GM19372 (cell line): ENCODE measurements at regions not wholly inside any gene's neighbourhood (a gene's known extent, or its start where the extent isn't known, plus 50 kb on each side); places are given as distances from the start of the nearest gene placed in this dataset.
A peak's percentile ranks its signal among the peaks of the same experiment; 100 is the strongest.

Experiments
- ATAC-seq: cut with Tn5 transposase; IDR thresholded peaks from one replicate; pipeline ENCODE4 v1.9.1; 2021; ENCODE audit warnings: mild to moderate bottlenecking, low read depth, moderate library complexity; ENCODE audit not compliant: unreplicated experiment

DNA sequence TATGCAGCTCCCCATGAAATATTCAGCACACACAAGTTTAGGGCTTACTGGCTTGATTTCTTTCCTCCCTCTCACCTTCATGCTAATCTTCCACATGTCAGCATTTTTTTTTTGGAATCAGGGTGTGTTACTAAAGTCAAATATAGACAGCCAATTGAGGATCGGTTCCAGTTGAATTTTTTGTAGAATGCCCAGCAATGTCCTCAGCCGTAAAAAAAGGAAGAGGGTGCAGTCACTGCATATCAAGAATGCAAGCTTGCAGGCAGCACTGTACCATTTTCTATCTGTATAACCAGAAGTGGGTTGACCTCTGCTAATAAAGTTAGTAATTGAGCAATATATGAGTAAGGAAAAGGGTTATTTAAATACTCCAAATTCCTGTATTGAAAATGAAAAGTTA is 51.4 kb upstream of the CHMP2B start:
- ATAC-seq: no peak

DNA sequence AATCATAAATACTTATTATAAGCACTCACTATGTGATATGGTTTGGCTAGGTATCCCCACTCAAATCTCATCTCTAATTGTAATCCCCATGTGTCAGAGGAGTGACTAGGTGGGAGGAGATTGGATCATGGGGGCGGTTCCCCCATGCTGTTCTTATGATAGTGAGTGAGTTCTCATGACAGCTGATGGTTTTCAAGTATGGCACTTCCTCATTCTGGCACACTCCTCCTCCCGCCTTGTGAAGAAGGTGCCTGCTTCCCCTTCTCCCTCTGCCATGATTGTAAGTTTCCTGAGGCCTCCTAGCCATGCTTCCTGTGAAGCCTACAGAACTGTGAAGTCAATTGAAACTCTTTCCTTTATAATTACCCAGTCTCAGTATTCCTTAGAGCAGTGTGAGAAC is 53.3 kb upstream of the CHMP2B start:
- no peak for ATAC-seq

DNA sequence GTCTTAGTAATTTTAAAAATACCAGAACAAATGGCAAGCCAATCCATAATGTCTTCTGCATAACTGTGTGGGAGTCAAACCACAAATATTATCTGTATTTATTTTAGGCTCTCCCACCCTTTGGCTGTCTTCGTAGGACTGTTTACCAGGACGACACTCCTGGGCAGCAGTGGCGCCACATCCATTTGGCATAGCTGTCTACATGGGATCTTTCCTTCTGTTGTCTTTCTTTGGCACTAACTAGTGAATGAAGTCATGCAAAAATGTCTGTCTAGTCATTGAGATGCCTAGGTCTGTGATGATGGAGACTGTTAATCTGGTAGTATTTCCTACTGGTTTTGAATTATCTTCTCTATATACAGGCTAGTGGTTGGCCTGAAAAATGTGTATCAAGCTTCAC is 54.0 kb upstream of the CHMP2B start:
- no peak for ATAC-seq

DNA sequence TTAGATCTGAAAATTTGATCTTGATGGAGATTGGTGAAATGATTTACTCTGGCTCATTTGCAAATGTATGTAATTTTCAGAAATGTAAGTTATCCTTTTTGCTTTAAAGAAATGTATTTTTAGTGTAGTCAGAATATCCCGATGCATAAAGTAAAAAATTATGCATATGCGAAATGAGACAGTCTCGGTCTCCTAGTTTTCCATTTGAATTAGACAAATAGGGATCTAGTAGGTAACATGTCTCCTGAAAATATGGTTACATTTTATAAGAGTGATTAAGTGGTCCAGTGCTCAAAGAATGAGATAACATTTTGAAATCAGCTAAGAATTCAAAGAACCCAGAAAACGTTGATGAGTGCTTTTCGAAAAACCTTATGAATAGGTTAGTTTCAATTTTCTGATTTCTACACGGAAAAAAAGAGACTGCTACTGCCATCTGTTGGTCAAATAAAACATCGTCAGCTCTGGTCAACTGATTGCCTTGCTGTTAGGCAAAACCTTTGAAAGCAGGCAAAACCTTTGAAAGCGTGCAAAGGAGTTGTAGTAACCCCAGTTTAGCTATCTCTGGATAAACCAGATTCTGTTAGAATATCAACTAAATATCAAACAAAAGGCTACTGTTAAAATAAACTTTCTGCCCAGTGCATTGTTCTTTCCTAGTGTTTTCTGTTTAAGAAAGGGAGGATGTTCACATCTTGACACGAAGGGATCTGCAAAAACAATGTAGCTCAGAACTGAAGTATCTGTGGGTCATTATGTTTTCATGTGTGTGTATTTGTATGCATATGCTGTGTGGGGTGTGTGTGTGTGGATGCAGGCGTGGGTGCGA is 59.3 kb upstream of the CHMP2B start:
- ATAC-seq: peak; percentile 87

DNA sequence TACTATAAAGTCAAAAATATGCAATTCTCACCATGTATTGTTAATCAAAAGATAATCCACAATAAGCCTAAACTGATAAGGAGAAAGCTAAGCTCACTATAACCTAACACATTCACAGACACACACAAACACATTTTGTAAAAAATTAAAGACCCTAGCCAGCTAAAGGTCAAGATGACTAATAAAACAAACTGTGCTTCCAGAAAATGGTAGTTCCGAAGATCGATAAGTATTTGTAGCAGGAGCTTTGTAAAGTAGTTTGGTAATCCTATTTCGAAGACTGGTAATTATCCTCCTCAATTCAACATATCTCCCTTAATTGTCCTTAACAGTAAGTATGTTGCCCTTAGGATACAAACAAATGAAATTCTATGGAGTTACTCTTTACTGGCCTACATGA is 62.9 kb upstream of the CHMP2B start:
- no peak for ATAC-seq

DNA sequence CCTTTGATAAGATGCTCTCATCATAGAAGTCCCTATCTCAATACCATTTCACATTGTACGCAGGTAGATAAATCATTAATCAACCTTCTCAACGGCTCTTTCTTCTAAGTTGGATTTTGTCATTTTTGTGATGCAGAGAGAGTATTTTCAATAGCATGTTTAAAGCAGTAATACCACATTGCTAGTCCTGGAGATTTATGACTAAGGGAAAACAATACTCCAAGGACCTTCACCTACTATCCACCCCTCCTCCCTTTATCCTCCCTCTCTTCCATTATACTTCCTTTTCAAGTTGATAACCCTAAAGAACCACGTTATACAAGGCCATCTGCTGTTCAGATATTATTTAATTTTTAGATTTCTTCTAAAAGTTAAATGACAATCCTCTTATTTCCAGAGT is 65.3 kb upstream of the CHMP2B start:
- no peak for ATAC-seq

DNA sequence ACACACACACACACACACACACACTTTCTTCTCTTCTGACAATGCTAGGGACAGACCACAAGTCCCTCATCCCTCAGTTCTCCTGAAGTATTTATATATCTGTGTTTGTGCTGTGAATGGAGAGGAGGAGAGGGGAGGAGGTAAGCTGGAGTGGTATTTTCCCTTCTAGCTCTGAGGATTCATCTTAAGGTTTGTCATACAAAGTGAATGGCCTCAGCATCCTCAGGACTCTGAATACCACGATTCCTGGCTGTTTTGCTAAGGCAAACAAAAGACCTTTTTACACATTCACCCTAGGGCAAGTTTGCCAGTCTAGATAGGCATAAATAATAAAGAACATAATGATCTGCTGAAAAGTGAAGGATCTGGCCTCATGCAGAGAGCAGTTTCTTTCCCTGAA is 65.7 kb upstream of the CHMP2B start:
- ATAC-seq: no peak

DNA sequence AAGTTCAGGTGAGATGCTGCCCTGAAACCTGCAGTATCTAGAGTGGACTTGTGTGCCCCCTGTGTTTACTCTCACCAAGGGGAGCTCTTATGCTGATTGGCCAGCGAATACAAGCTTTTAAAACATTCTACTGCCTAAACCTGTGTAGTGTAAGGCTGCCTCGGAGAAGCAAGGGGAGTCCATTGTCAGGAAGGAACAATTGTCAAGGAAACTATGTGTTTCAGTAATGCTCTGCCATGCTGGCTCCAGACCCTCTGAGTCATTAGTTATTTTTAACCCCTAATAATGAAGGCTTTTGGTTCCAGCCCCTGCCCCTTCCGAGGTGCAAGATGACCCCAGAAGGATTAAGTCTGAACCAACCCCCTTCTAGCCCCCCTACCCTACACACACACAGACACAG is 66.1 kb upstream of the CHMP2B start:
- ATAC-seq: no peak

DNA sequence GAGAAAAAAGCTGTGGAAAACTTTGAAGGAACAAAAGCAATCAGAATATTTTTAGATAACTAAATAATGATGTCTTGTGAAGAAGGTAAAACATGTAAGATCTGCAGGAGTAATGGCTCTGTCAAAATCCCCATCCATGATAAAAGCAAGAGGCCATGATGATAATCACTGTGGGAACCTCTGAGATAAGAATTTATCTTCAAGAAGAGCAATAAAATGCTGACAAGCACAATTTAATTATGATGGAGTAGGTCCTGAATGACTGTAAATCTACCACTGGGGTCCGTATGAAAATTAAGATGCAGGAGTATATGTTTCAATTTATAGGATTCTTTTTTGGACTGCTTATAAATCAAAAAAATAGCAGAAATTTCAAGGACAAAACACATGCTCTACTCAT is 68.3 kb upstream of the CHMP2B start:
- no peak for ATAC-seq

DNA sequence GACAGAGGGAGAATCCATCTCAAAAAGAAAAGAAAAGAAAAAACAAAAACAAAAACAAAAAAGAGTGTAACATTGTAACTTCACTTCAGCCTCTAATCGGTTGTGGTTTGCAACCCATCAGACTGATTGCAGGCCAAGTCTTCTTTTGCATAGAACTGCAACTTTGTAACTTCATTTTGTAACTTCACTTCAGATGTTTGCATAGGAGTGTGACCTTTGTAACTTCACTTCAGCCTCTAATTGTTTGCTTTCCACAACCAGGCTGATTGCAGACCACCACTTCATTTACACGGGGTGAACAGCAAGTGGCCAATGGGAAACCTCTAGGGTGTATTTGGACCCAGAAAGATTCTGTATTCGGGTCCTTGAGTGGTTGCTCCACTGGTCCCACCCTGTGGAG is 79.1 kb upstream of the CHMP2B start:
- no peak for ATAC-seq

DNA sequence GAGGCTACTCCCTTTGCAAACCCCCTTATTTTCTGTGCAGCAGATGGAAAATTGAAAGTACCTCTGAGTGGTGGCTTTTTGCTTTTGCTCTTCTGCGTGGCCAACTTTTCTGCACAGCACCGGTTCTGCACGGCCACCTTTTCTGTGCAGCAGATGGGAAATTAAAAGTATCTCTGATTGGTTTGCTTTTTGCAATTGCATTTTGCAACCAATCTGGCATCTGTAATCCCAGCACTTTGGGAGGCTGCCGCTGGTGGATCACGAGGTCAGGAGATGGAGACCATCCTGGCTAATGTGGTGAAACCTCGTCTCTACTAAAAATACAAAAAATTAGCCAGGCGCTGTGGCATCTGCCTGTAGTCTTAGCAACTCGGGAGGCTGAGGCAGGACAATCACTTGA is 79.5 kb upstream of the CHMP2B start:
- ATAC-seq: no peak

DNA sequence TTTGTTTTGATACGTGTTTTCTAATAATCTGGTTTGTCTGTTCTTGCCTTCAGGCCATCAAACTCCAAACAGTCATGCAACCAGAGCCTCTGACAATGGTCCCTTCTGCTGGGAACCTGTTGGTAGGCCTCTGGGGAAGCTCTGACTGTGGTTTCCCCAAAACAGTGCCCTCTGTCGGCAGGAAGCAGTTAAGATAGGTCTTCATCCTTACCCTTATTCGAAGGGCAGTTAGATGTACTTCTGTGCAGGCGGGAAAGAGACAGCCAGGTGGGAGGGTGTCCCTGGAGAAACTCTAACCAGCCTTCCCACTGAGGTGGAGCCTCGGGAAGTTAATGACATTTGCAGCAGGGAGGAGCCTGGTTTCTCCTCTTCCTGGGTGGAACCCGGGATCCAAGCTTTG is 81.6 kb upstream of the CHMP2B start:
- no peak for ATAC-seq

DNA sequence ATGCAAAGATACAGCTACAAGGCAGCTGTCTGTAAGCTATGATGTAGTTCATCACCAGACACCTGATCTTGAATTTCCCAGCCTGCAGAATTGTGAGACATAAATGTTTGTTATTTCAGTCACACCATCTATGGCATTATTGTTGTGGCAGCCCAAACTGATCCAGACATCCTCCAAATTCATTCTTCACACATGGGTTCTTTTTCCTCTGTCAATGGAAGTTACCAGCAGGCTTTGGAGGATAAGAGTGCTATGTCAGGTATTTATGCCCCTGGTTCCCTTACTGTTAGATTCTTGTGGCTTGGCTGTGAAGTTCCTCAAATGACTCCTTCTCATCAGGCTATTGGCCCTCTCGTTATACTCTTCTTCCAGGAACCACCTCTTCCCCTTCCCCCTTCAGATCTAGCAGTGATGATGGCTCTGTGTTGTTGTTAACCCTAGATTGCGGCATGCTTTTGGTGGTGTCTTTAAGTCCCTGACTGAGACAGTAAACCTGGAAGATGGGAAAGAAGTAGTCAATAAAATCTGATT is 91.0 kb upstream of the CHMP2B start:
- ATAC-seq: no peak

DNA sequence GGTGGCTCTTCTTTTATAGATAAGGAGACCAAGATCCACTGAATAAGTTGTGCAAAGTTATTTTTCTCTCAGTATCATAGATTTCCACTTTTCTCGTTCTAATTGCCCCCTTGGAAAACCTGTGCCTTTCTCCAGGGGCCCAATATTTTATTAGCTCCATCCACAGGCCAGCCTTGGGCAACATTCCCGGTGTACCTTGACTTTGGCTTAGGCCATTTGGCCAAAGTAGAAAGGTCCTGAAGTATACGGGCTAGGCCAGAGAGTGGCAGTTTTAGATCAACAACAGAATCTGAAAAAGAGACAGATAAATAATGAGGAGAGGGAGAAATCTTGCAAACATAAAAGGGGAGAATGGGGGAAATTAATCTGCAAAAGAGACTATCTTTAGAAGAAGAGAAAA is 91.7 kb upstream of the CHMP2B start:
- ATAC-seq: no peak

DNA sequence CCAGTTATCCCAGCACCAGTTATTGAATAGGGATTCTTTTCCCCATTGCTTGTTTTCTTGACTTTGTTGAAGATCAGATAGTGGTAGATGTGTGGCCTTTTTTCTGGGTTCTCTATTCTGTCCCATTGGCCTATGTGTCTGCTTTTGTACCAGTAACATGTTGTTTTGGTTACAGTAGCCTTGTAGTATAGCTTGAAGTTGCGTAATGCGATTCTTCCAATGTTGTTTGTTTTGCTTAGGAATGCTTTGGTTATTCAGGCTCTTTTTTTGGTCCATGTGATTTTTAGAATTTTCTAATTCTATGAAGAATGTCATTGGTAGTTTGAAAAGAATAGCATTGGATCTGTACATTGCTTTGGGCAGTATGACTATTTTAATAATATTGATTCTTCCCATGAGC is 94.3 kb upstream of the CHMP2B start:
- no peak for ATAC-seq

DNA sequence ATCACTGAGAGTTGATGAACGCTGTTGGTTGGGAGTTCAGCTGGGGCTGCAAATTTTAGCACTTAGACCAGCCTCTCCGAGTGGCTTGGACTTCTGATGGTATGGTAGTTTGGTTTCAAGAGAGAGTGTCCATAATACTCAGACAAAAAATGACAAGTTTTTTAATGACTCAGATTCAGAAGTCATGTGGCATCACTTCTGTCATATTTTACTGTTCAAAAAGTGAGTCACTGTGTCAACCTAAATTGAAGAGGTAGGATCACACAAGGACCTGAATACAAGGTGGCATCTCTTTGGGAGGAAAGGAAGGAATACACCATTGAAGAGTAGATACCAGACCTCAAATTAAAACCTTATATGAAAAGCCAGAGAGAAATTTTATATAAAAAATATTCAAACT is 99.1 kb upstream of the CHMP2B start:
- ATAC-seq: no peak

DNA sequence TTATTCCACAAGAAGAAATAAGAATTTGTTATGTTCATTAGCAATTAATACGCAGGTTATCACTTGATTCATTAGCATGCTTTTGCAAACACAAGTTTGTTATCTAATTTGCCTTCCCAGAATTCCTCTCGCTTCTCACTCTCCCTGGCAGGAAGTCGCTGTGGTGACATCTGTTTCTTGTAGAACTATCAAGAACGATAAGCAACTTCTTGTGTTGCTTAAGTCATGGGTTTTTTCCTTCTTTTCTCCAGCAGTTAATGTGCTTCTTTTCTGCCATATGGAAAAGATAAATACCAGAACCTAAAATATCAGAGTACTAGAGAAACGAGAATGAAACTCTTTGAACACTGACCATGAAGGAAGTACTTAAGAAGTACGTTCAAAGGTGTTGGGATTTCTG is 99.8 kb upstream of the CHMP2B start:
- no peak for ATAC-seq

DNA sequence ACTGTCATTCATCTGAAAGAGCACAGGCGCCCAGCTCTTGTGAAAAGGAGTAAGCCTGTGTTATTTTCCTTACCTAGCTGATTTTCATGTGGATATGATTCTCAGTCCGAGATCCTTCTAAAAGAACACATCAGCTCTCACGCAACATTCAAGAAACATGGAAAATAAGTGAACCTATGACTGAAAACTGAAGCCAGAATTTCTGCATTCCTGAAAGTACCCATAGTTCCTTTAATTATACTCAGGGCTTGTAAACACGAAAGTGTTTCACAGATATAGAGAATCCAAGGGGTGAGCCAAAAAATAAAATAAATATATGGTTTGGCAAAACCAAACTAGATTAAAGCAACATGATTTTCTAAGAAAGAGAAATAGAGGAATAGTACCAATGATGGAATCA is 100.8 kb upstream of the CHMP2B start:
- no peak for ATAC-seq

DNA sequence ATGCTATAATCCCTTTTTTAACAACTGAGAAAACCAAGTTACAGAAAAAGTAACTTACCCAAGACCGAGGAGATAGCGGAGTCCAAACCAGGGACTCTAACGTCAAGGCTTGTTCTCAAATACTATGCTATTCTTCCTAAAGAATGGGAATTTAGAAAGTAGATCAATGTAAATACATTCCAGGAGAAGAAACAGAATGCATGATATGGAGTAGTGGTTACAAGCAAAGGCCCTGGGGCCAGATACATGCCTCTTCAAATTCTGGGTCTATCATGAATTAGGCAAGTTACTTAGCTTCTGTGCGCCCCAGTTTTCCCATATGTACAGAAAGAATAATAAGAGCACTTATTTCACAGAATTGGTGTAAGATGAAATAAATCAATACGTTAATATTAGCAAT is 102.0 kb upstream of the CHMP2B start:
- no peak for ATAC-seq

DNA sequence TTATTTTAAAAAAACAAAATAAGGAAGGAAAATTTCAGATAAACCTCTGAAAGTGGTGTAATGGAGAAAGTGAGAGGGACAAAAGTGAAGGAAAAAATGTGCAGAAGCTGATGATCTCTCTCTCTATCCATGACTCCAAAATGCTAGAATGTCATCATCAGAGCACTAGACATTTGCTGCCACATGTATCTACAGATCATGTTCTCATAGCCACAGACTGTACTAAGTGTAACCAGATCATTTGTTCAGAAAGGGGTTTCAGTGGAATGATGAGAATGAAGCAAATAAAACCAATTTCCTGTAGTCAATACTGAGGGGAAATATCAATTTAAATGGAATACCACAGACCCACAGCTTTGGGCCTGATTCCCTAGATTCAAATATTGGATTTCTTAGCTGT is 104.3 kb upstream of the CHMP2B start:
- ATAC-seq: no peak

DNA sequence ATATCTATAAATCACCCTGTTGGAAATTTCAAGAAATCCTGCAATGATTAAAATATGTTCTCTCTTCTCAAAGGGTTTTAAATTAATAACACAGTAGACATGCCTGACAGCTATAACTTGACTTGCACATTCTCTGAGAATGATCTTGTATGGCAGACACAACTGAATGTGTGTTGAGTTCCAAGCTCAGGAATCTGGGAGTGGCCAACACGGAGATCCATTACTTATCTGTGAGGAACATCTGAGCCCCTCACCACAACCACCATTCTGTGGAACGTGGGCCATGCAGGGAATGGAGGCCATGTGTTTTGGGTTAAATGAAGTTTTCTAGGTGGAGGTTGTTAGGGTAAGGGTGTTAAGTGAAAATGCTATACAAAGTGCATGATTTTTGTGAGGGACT is 105.3 kb upstream of the CHMP2B start:
- no peak for ATAC-seq

DNA sequence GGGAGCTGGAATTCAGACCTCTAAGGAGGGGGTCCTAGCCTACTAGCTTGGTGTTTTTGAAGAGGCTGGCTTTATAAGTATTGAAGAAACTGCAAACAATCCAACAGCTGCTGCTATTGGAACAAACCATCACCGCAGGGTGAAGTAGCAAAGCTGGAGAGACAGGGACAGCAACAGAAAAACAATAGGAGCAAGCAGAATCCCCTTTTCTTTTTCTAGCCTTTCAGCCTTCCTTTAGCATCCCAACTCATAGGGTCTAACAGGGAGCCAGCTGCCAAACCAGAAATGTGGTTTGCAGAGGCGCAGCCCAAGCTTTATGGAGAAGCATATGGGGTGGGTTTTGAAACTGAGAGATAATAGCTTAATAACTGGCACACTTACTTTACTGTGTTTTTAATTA is 106.2 kb upstream of the CHMP2B start:
- no peak for ATAC-seq

DNA sequence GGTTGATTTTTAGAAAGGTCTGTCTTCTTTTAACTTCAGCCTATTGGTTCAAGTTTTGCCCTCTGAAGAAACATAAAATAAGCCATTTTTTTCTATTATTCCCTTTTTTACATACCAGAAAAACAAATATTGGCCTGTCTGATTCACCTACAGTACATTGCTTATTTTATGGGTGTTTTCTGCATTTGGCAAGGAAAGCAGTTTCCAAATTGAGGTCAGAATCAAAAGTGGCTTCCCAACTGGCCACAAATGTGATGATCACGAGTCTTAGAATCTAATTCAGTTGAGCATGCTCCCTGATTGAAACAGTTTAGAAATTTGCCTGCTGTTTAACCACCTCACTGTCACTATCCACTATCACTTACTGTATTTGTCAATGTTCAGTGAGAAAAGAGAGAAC is 106.9 kb upstream of the CHMP2B start:
- ATAC-seq: no peak
